PFSK-1 (cell line): ENCODE measurements at regions not wholly inside any gene's neighbourhood (a gene's known extent, or its start where the extent isn't known, plus 50 kb on each side); places are given as distances from the start of the nearest gene placed in this dataset.

Source experiments
- SIN3A ChIP-seq: IDR thresholded peaks from 2 replicates; pipeline ENCODE4 v1.6.1; 2012; ENCODE audit warnings: mild to moderate bottlenecking, low read length, moderate library complexity, borderline replicate concordance; ENCODE audit not compliant: insufficient read depth
- TAF1 ChIP-seq: IDR thresholded peaks from 2 replicates; pipeline ENCODE4 v1.6.1; 2012; ENCODE audit warnings: low read length, control low read depth, borderline replicate concordance; ENCODE audit not compliant: insufficient read depth

DNA sequence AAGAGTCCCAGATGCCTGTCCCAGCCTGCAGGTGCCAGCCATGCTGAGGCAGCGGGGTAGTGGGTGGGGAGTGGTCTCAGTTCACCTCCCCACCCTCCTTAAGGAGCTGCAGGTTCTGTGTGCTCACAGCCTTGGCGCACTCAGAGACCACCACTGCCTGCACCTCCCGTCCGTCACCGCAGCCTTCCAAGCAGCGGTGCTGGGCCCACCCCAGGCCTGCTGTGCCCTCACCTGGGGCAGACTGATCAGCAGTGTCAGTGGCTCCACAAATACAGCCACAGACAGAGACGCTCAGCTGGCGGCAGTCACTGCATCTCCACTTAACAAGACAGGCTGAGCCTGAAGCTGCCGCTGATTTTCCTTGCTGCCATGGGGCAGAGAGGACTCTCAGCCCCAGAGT lies 120.2 kb downstream of the RFLNA start:
- TF ChIP-seq SIN3A (no peak), TAF1 (no peak)
